Endothelial cell of umbilical vein (primary cell): ENCODE measurements at regions not wholly inside any gene's neighbourhood (a gene's known extent, or its start where the extent isn't known, plus 50 kb on each side); places are given as distances from the start of the nearest gene placed in this dataset.

Experiments
- BruUV-seq: library from RNA; stranded (reverse); fragments of 400-500 nt; replicated peaks from 2 replicates; lab custom pipeline; 2021; lab: Mats Ljungman, UMichigan
- CTCF ChIA-PET: fragments of 300-600, 350-600 bp; sonication (Branson Sonifier 250); formaldehyde crosslinking; loops from one replicate; lab custom pipeline; 2021; ENCODE audit warnings: antibody characterized with exemption, inconsistent platforms; lab: Charles Lee
- POLR2A ChIA-PET: fragments of 300-600, 350-600 bp; sonication (Branson Sonifier 250); formaldehyde crosslinking; loops from one replicate; lab custom pipeline; 2021; ENCODE audit warnings: antibody characterized with exemption, inconsistent platforms; lab: Charles Lee
- DNase-seq: peaks from one replicate; pipeline ENCODE4 v3.0.0-alpha.2; 2011; ENCODE audit warnings: low read depth, low spot score
- FAIRE-seq: peaks from 2 replicates; lab custom pipeline; 2011; peaks lifted over from hg19 to GRCh38; lab: Jason Lieb, UNC
- H2AFZ ChIP-seq: 2 replicates; pipeline ENCODE4 v1.6.0; 2012; ENCODE audit warnings: low read depth, low read length, control low read depth, inconsistent platforms
- H3K27ac ChIP-seq: 2 replicates; pipeline ENCODE4 v1.5.1; 2011; ENCODE audit warnings: low read depth, mild to moderate bottlenecking, control low read depth, low read length, moderate library complexity; ENCODE audit not compliant: insufficient read depth
- H3K27me3 ChIP-seq, 2 experiments: 2 replicates each; pipeline versions ENCODE4 v1.6.0 to v1.6.1; 2011; ENCODE audit warnings: low read length in 2 of 2, mixed read lengths in 1 of 2; ENCODE audit not compliant: control insufficient read depth in 2 of 2, insufficient read depth in 2 of 2
- H3K36me3 ChIP-seq, 2 experiments: 2 replicates in 1 of 2; 3 replicates in 1 of 2; pipeline ENCODE4 v1.5.1; 2011; ENCODE audit warnings: low read length in 2 of 2, mild to moderate bottlenecking in 1 of 2, moderate library complexity in 1 of 2; ENCODE audit not compliant: control insufficient read depth in 2 of 2, insufficient read depth in 2 of 2; ENCODE audit errors: extremely low read depth in 1 of 2
- H3K4me1 ChIP-seq: 3 replicates; pipeline ENCODE4 v1.5.1; 2011; ENCODE audit warnings: mild to moderate bottlenecking, low read length; ENCODE audit not compliant: control insufficient read depth, insufficient read depth; ENCODE audit errors: extremely low read depth
- H3K4me2 ChIP-seq: 2 replicates; pipeline ENCODE4 v1.6.1; 2011; ENCODE audit warnings: low read length, control low read depth, mixed read lengths; ENCODE audit not compliant: insufficient read depth
- H3K4me3 ChIP-seq, 3 experiments: fragments of 200-600 bp in 1 of 3; sonication (generic), shearing (Covaris generic) in 1 of 3; replicated peaks in 1 of 3; 2 replicates each; pipeline ENCODE4 v1.5.1; 2011 to 2016; ENCODE audit warnings: control low read depth in 3 of 3, low read length in 3 of 3, mild to moderate bottlenecking in 2 of 3, inconsistent platforms in 1 of 3, low read depth in 1 of 3, moderate library complexity in 1 of 3; ENCODE audit not compliant: insufficient read depth in 1 of 3
- H3K79me2 ChIP-seq: 2 replicates; pipeline ENCODE4 v1.6.0; 2012; ENCODE audit warnings: low read length, inconsistent platforms; ENCODE audit not compliant: control insufficient read depth, insufficient read depth
- H3K9ac ChIP-seq: replicated peaks from 2 replicates; pipeline ENCODE3; 2011; ENCODE audit warnings: low read length, control low read depth; ENCODE audit not compliant: insufficient read depth; ENCODE audit errors: extremely low read depth
- H3K9me1 ChIP-seq: replicated peaks from 3 replicates; pipeline ENCODE4 v1.6.0; 2011; ENCODE audit warnings: mild to moderate bottlenecking, low read length; ENCODE audit not compliant: control insufficient read depth, insufficient read depth; ENCODE audit errors: extremely low read depth
- H3K9me3 ChIP-seq: replicated peaks from 2 replicates; pipeline ENCODE4 v1.5.1; 2012; ENCODE audit warnings: low read length, inconsistent platforms; ENCODE audit not compliant: control insufficient read depth, insufficient read depth
- H4K20me1 ChIP-seq: replicated peaks from 2 replicates; pipeline ENCODE3; 2011; ENCODE audit warnings: mild to moderate bottlenecking, low read length; ENCODE audit not compliant: control insufficient read depth, insufficient read depth; ENCODE audit errors: extremely low read depth
- CTCF ChIP-seq, 2 donors: IDR thresholded peaks; 1 replicate in 1 of 2; 2 replicates in 1 of 2; pipeline ENCODE4 v1.5.1; 2011; ENCODE audit warnings: low read length in 2 of 2, mild to moderate bottlenecking in 2 of 2, moderate library complexity in 2 of 2, control low read depth in 1 of 2, inconsistent platforms in 1 of 2, low read depth in 1 of 2; ENCODE audit not compliant: insufficient read depth in 1 of 2; ENCODE audit errors: extremely low read depth in 1 of 2
- EZH2 ChIP-seq: IDR thresholded peaks from 2 replicates; pipeline ENCODE4 v1.6.1; 2012; ENCODE audit warnings: borderline replicate concordance, low read depth, mild to moderate bottlenecking, moderate library complexity, low read length, inconsistent platforms; ENCODE audit not compliant: severe bottlenecking
- FOS ChIP-seq: IDR thresholded peaks from 2 replicates; pipeline ENCODE4 v1.6.1; 2011; ENCODE audit warnings: mild to moderate bottlenecking, low read length, moderate library complexity, borderline replicate concordance; ENCODE audit not compliant: insufficient read depth
- GATA2 ChIP-seq: IDR thresholded peaks from 2 replicates; pipeline ENCODE4 v1.7.0; 2011; ENCODE audit warnings: low read depth, mild to moderate bottlenecking, moderate library complexity, mixed read lengths, low read length; ENCODE audit not compliant: insufficient read length, insufficient read depth
- JUN ChIP-seq: IDR thresholded peaks from 2 replicates; pipeline ENCODE4 v1.6.1; 2011; ENCODE audit warnings: borderline replicate concordance, low read depth; ENCODE audit not compliant: insufficient read length, insufficient read depth
- MYC ChIP-seq: IDR thresholded peaks from one replicate; pipeline ENCODE4 v1.6.1; 2011; ENCODE audit warnings: mild to moderate bottlenecking, low read depth, low read length
- POLR2A ChIP-seq: IDR thresholded peaks from 2 replicates; pipeline ENCODE4 v1.6.1; 2012; ENCODE audit warnings: low read depth, mild to moderate bottlenecking, control low read depth, low read length
- POLR2AphosphoS5 ChIP-seq: IDR thresholded peaks from 2 replicates; pipeline ENCODE4 v1.6.1; 2012; ENCODE audit warnings: low read depth, mild to moderate bottlenecking, control low read depth, low read length, moderate library complexity; ENCODE audit not compliant: insufficient read depth
- dilution Hi-C: fragments of 300-500 bp; cut with MboI; formaldehyde crosslinking; loops from one replicate; pipeline ENCODE4 v1.15.0; 2019; ENCODE audit warnings: low sequenced_read_pairs; ENCODE audit not compliant: extremely low pct_ligation_motif_present
- intact Hi-C: fragments of 100-400 bp; cut with micrococcal nuclease; formaldehyde crosslinking; loops from one replicate; pipeline ENCODE4 v1.10.0; 2022
- TF ChIP-seq, protein P1 (sequence below): IDR thresholded peaks from 2 replicates; pipeline ENCODE4 v1.6.1; 2011; ENCODE audit not compliant: insufficient read depth, insufficient read length

DNA sequence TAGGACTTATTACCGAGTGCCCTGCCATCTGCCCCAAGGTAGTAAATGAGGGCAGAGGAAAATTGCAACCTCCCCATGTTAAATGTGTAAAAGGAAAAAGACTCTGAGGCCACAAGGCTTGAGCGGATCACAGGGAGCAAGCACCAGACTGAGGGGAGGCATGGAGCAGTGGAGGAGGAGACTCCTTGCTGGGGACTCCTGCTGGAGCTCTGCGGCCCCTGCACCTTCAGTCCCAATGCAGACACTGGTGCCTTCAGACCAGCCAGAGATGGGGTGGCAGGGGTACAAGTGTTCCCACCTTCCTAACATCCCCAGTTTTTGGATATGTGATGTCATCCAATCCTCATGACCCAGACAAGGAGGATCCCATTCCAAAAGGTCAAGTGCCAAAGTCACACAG, 128.4 kb upstream of the NGF start:
- Histone ChIP-seq H3K4me3 (no peak overlapping the region), H3K36me3 (no peaks in the 10 kb centered on the region), H2AFZ (no peak overlapping the region), H3K9ac (no peak overlapping the region), H3K4me1 (no peaks in the 10 kb centered on the region), H3K4me2 (no peak overlapping the region), H3K27ac (no peak overlapping the region), H3K27me3 (no peaks in the 10 kb centered on the region), H4K20me1 (no peaks in the 10 kb centered on the region), H3K9me3 (no peaks in the 10 kb centered on the region), H3K79me2 (no peaks in the 10 kb centered on the region), H3K9me1 (no peaks in the 10 kb centered on the region)
- POLR2A ChIA-PET: no interaction called here
- FAIRE-seq: no peak
- dilution Hi-C loops (no loop called here), intact Hi-C loops (loop anchor here (10.0 kb wide), 1 partner anchor 492 kb away; no protein-coding TSS in a partner anchor)
- no TSS peak for BruUV-seq
- TF ChIP-seq JUN (no peak), GATA2 (no peak), EZH2 (no peak), FOS (no peak), MYC (no peak), POLR2A (no peak), POLR2AphosphoS5 (no peak), CTCF (IDR thresholded peaks at IDR 0.05; ENCODE audit: extremely low read depth in 1 of 2, insufficient read depth in 1 of 2, low read depth in 1 of 2, low read length in 2 of 2) (no peak)
- TF ChIP-seq, protein P1, sequence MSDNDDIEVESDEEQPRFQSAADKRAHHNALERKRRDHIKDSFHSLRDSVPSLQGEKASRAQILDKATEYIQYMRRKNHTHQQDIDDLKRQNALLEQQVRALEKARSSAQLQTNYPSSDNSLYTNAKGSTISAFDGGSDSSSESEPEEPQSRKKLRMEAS: no peak
- no peak for DNase-seq
- CTCF ChIA-PET: interaction anchor here (1.0 to 3.1 kb wide), 5 partner anchors 17 to 328 kb away, joined by 3 to 20 read pairs (median 7); no protein-coding TSS in a partner anchor
